Endothelial cell of umbilical vein (primary cell): ENCODE measurements at regions not wholly inside any gene's neighbourhood (a gene's known extent, or its start where the extent isn't known, plus 50 kb on each side); places are given as distances from the start of the nearest gene placed in this dataset.

Experiments used
- BruUV-seq: library from RNA; stranded (reverse); fragments of 400-500 nt; replicated peaks from 2 replicates; lab custom pipeline; 2021; lab: Mats Ljungman, UMichigan
- CTCF ChIA-PET: fragments of 300-600, 350-600 bp; sonication (Branson Sonifier 250); formaldehyde crosslinking; loops from one replicate; lab custom pipeline; 2021; ENCODE audit warnings: antibody characterized with exemption, inconsistent platforms; lab: Charles Lee
- POLR2A ChIA-PET: fragments of 300-600, 350-600 bp; sonication (Branson Sonifier 250); formaldehyde crosslinking; loops from one replicate; lab custom pipeline; 2021; ENCODE audit warnings: antibody characterized with exemption, inconsistent platforms; lab: Charles Lee
- DNase-seq: peaks from one replicate; pipeline ENCODE4 v3.0.0-alpha.2; 2011; ENCODE audit warnings: low read depth, low spot score
- FAIRE-seq: peaks from 2 replicates; lab custom pipeline; 2011; peaks lifted over from hg19 to GRCh38; lab: Jason Lieb, UNC
- H2AFZ ChIP-seq: 2 replicates; pipeline ENCODE4 v1.6.0; 2012; ENCODE audit warnings: low read depth, low read length, control low read depth, inconsistent platforms
- H3K27ac ChIP-seq: 2 replicates; pipeline ENCODE4 v1.5.1; 2011; ENCODE audit warnings: low read depth, mild to moderate bottlenecking, control low read depth, low read length, moderate library complexity; ENCODE audit not compliant: insufficient read depth
- H3K27me3 ChIP-seq, 2 experiments: 2 replicates each; pipeline versions ENCODE4 v1.6.0 to v1.6.1; 2011; ENCODE audit warnings: low read length in 2 of 2, mixed read lengths in 1 of 2; ENCODE audit not compliant: control insufficient read depth in 2 of 2, insufficient read depth in 2 of 2
- H3K36me3 ChIP-seq, 2 experiments: 2 replicates in 1 of 2; 3 replicates in 1 of 2; pipeline ENCODE4 v1.5.1; 2011; ENCODE audit warnings: low read length in 2 of 2, mild to moderate bottlenecking in 1 of 2, moderate library complexity in 1 of 2; ENCODE audit not compliant: control insufficient read depth in 2 of 2, insufficient read depth in 2 of 2; ENCODE audit errors: extremely low read depth in 1 of 2
- H3K4me1 ChIP-seq: 3 replicates; pipeline ENCODE4 v1.5.1; 2011; ENCODE audit warnings: mild to moderate bottlenecking, low read length; ENCODE audit not compliant: control insufficient read depth, insufficient read depth; ENCODE audit errors: extremely low read depth
- H3K4me2 ChIP-seq: 2 replicates; pipeline ENCODE4 v1.6.1; 2011; ENCODE audit warnings: low read length, control low read depth, mixed read lengths; ENCODE audit not compliant: insufficient read depth
- H3K4me3 ChIP-seq, 3 experiments: fragments of 200-600 bp in 1 of 3; sonication (generic), shearing (Covaris generic) in 1 of 3; replicated peaks in 1 of 3; 2 replicates each; pipeline ENCODE4 v1.5.1; 2011 to 2016; ENCODE audit warnings: control low read depth in 3 of 3, low read length in 3 of 3, mild to moderate bottlenecking in 2 of 3, inconsistent platforms in 1 of 3, low read depth in 1 of 3, moderate library complexity in 1 of 3; ENCODE audit not compliant: insufficient read depth in 1 of 3
- H3K79me2 ChIP-seq: 2 replicates; pipeline ENCODE4 v1.6.0; 2012; ENCODE audit warnings: low read length, inconsistent platforms; ENCODE audit not compliant: control insufficient read depth, insufficient read depth
- H3K9ac ChIP-seq: replicated peaks from 2 replicates; pipeline ENCODE3; 2011; ENCODE audit warnings: low read length, control low read depth; ENCODE audit not compliant: insufficient read depth; ENCODE audit errors: extremely low read depth
- H3K9me1 ChIP-seq: replicated peaks from 3 replicates; pipeline ENCODE4 v1.6.0; 2011; ENCODE audit warnings: mild to moderate bottlenecking, low read length; ENCODE audit not compliant: control insufficient read depth, insufficient read depth; ENCODE audit errors: extremely low read depth
- H3K9me3 ChIP-seq: replicated peaks from 2 replicates; pipeline ENCODE4 v1.5.1; 2012; ENCODE audit warnings: low read length, inconsistent platforms; ENCODE audit not compliant: control insufficient read depth, insufficient read depth
- H4K20me1 ChIP-seq: replicated peaks from 2 replicates; pipeline ENCODE3; 2011; ENCODE audit warnings: mild to moderate bottlenecking, low read length; ENCODE audit not compliant: control insufficient read depth, insufficient read depth; ENCODE audit errors: extremely low read depth
- CTCF ChIP-seq, 2 donors: IDR thresholded peaks; 1 replicate in 1 of 2; 2 replicates in 1 of 2; pipeline ENCODE4 v1.5.1; 2011; ENCODE audit warnings: low read length in 2 of 2, mild to moderate bottlenecking in 2 of 2, moderate library complexity in 2 of 2, control low read depth in 1 of 2, inconsistent platforms in 1 of 2, low read depth in 1 of 2; ENCODE audit not compliant: insufficient read depth in 1 of 2; ENCODE audit errors: extremely low read depth in 1 of 2
- EZH2 ChIP-seq: IDR thresholded peaks from 2 replicates; pipeline ENCODE4 v1.6.1; 2012; ENCODE audit warnings: borderline replicate concordance, low read depth, mild to moderate bottlenecking, moderate library complexity, low read length, inconsistent platforms; ENCODE audit not compliant: severe bottlenecking
- FOS ChIP-seq: IDR thresholded peaks from 2 replicates; pipeline ENCODE4 v1.6.1; 2011; ENCODE audit warnings: mild to moderate bottlenecking, low read length, moderate library complexity, borderline replicate concordance; ENCODE audit not compliant: insufficient read depth
- GATA2 ChIP-seq: IDR thresholded peaks from 2 replicates; pipeline ENCODE4 v1.7.0; 2011; ENCODE audit warnings: low read depth, mild to moderate bottlenecking, moderate library complexity, mixed read lengths, low read length; ENCODE audit not compliant: insufficient read length, insufficient read depth
- JUN ChIP-seq: IDR thresholded peaks from 2 replicates; pipeline ENCODE4 v1.6.1; 2011; ENCODE audit warnings: borderline replicate concordance, low read depth; ENCODE audit not compliant: insufficient read length, insufficient read depth
- MAX ChIP-seq: IDR thresholded peaks from 2 replicates; pipeline ENCODE4 v1.6.1; 2011; ENCODE audit not compliant: insufficient read depth, insufficient read length
- MYC ChIP-seq: IDR thresholded peaks from one replicate; pipeline ENCODE4 v1.6.1; 2011; ENCODE audit warnings: mild to moderate bottlenecking, low read depth, low read length
- POLR2A ChIP-seq: IDR thresholded peaks from 2 replicates; pipeline ENCODE4 v1.6.1; 2012; ENCODE audit warnings: low read depth, mild to moderate bottlenecking, control low read depth, low read length
- POLR2AphosphoS5 ChIP-seq: IDR thresholded peaks from 2 replicates; pipeline ENCODE4 v1.6.1; 2012; ENCODE audit warnings: low read depth, mild to moderate bottlenecking, control low read depth, low read length, moderate library complexity; ENCODE audit not compliant: insufficient read depth
- dilution Hi-C: fragments of 300-500 bp; cut with MboI; formaldehyde crosslinking; loops from one replicate; pipeline ENCODE4 v1.15.0; 2019; ENCODE audit warnings: low sequenced_read_pairs; ENCODE audit not compliant: extremely low pct_ligation_motif_present
- intact Hi-C: fragments of 100-400 bp; cut with micrococcal nuclease; formaldehyde crosslinking; loops from one replicate; pipeline ENCODE4 v1.10.0; 2022

- Histone ChIP-seq H3K4me3 (no peak overlapping the region), H3K9me1 (no peaks in the 10 kb centered on the region), H3K9ac (no peak overlapping the region), H4K20me1 (no peaks in the 10 kb centered on the region), H3K36me3 (no peaks in the 10 kb centered on the region), H3K79me2 (no peaks in the 10 kb centered on the region), H2AFZ (no peak overlapping the region), H3K27ac (no peak overlapping the region), H3K9me3 (no peaks in the 10 kb centered on the region), H3K4me2 (no peak overlapping the region), H3K4me1 (no peaks in the 10 kb centered on the region), H3K27me3 (no peaks in the 10 kb centered on the region)
- DNase-seq = no peak
- FAIRE-seq = no peak
- no peak for TF ChIP-seq FOS
- no peak for TF ChIP-seq MAX
- TF ChIP-seq POLR2A = no peak
- TF ChIP-seq JUN = no peak
- TF ChIP-seq MYC = no peak
- TF ChIP-seq EZH2 = no peak
- no peak for TF ChIP-seq GATA2
- TF ChIP-seq POLR2AphosphoS5 = no peak
- no peak for TF ChIP-seq CTCF (IDR thresholded peaks at IDR 0.05; ENCODE audit: extremely low read depth in 1 of 2, insufficient read depth in 1 of 2, low read depth in 1 of 2, low read length in 2 of 2)
- intact Hi-C loops (no loop called here), dilution Hi-C loops (no loop called here)
- POLR2A ChIA-PET = no interaction called here
- CTCF ChIA-PET = no interaction called here
- no TSS peak for BruUV-seq
Observed at GRCh38 chr16:59355704-59356103, 621.6 kb upstream of the GOT2 start.
